WTC11 (cell line): ENCODE measurements at regions not wholly inside any gene's neighbourhood (a gene's known extent, or its start where the extent isn't known, plus 50 kb on each side); places are given as distances from the start of the nearest gene placed in this dataset.

Source experiments
- ATAC-seq: fragments of 200-7000 bp; cut with Tn5 transposase; 2 replicates; pipeline ENCODE4 v1.10.0; 2021; ENCODE audit warnings: mild to moderate bottlenecking, moderate library complexity
- CTCF ChIA-PET: fragments of 300-600 bp; sonication (Branson Sonifier 250); formaldehyde crosslinking; loops from one replicate; lab custom pipeline; 2021; ENCODE audit warnings: antibody characterized with exemption; lab: Charles Lee
- POLR2A ChIA-PET: fragments of 350-600 bp; sonication (Branson Sonifier 250); formaldehyde crosslinking; loops from one replicate; lab custom pipeline; 2021; ENCODE audit warnings: antibody characterized with exemption; lab: Charles Lee
- DNase-seq: peaks from one replicate; pipeline ENCODE4 v3.0.0; 2021; ENCODE audit warnings: low spot score
- H3K27ac Mint-ChIP-seq: 2 replicates; pipeline ENCODE4 v1.8.0; 2021; ENCODE audit warnings: mixed read lengths
- H3K27me3 Mint-ChIP-seq: 2 replicates; pipeline ENCODE4 v1.8.0; 2021; ENCODE audit warnings: low read depth, mild to moderate bottlenecking, moderate library complexity, mixed read lengths
- H3K36me3 Mint-ChIP-seq: 2 replicates; pipeline ENCODE4 v1.8.0; 2021; ENCODE audit warnings: mixed read lengths
- H3K4me1 Mint-ChIP-seq: 2 replicates; pipeline ENCODE4 v1.8.0; 2022; ENCODE audit warnings: mixed read lengths
- H3K4me3 Mint-ChIP-seq: 2 replicates; pipeline ENCODE4 v1.8.0; 2021; ENCODE audit warnings: mild to moderate bottlenecking, moderate library complexity, mixed read lengths
- H3K9me3 Mint-ChIP-seq: 2 replicates; pipeline ENCODE4 v1.8.0; 2021; ENCODE audit warnings: mixed read lengths
- ATF6 ChIP-seq: sonication (generic); formaldehyde crosslinking; IDR thresholded peaks from 2 replicates; pipeline ENCODE4 v1.8.1; 2023; ENCODE audit warnings: mild to moderate bottlenecking, missing genetic modification reagents
- CDX4 ChIP-seq: fragments of 250-450 bp; sonication (Bioruptor Pico); IDR thresholded peaks from 2 replicates; pipeline ENCODE4 v1.9.0; 2021; ENCODE audit warnings: moderate library complexity, mild to moderate bottlenecking, inconsistent platforms, borderline replicate concordance
- CREM ChIP-seq: sonication (generic); formaldehyde crosslinking; IDR thresholded peaks from 2 replicates; pipeline ENCODE4 v1.8.1; 2022; ENCODE audit warnings: mild to moderate bottlenecking, missing genetic modification reagents, moderate library complexity
- CTCF ChIP-seq: fragments of 200-600 bp; IDR thresholded peaks from 2 replicates; pipeline ENCODE4 v1.8.0; 2022; ENCODE audit warnings: antibody characterized with exemption
- FOXK1 ChIP-seq: sonication (generic); formaldehyde crosslinking; IDR thresholded peaks from 2 replicates; pipeline ENCODE4 v1.8.0; 2022; ENCODE audit warnings: mild to moderate bottlenecking, moderate library complexity, missing genetic modification reagents
- GRHL2 ChIP-seq: fragments of 250-450 bp; sonication (Bioruptor Pico); IDR thresholded peaks from 2 replicates; pipeline ENCODE4 v1.8.0; 2022; ENCODE audit warnings: mild to moderate bottlenecking, moderate library complexity; ENCODE audit not compliant: insufficient replicate concordance, severe bottlenecking
- IRF2 ChIP-seq: sonication (generic); formaldehyde crosslinking; IDR thresholded peaks from 2 replicates; pipeline ENCODE4 v1.8.0; 2022; ENCODE audit warnings: low read depth, missing genetic modification reagents, borderline replicate concordance
- MLX ChIP-seq: sonication (generic); formaldehyde crosslinking; IDR thresholded peaks from 2 replicates; pipeline ENCODE4 v1.8.1; 2023; ENCODE audit warnings: mild to moderate bottlenecking, missing genetic modification reagents, moderate library complexity
- NFATC4 ChIP-seq: fragments of 250-450 bp; sonication (Bioruptor Pico); IDR thresholded peaks from 2 replicates; pipeline ENCODE4 v1.9.0; 2021; ENCODE audit warnings: mild to moderate bottlenecking
- NR1H2 ChIP-seq: sonication (generic); formaldehyde crosslinking; IDR thresholded peaks from 2 replicates; pipeline ENCODE4 v1.9.0; 2021; ENCODE audit warnings: mild to moderate bottlenecking, moderate library complexity, missing genetic modification reagents
- PREB ChIP-seq: sonication (generic); formaldehyde crosslinking; IDR thresholded peaks from 2 replicates; pipeline ENCODE4 v1.8.1; 2022; ENCODE audit warnings: mild to moderate bottlenecking, missing genetic modification reagents, moderate library complexity, borderline replicate concordance
- SP1 ChIP-seq: sonication (generic); formaldehyde crosslinking; conservative IDR thresholded peaks from 2 replicates; pipeline ENCODE4 v1.8.1; 2022; ENCODE audit warnings: missing genetic modification reagents
- TEAD4 ChIP-seq: sonication (generic); formaldehyde crosslinking; IDR thresholded peaks from 2 replicates; pipeline ENCODE4 v1.8.0; 2022; ENCODE audit warnings: mild to moderate bottlenecking, missing genetic modification reagents
- TP53 ChIP-seq: sonication (generic); formaldehyde crosslinking; IDR thresholded peaks from 2 replicates; pipeline ENCODE4 v1.8.1; 2023; ENCODE audit warnings: mild to moderate bottlenecking, missing genetic modification reagents
- ZNF121 ChIP-seq: sonication (generic); formaldehyde crosslinking; IDR thresholded peaks from 2 replicates; pipeline ENCODE4 v1.8.0; 2023; ENCODE audit warnings: missing genetic modification reagents
- ZNF416 ChIP-seq: fragments of 250-450 bp; sonication (Bioruptor Pico); IDR thresholded peaks from 2 replicates; pipeline ENCODE4 v1.9.0; 2021; ENCODE audit warnings: mild to moderate bottlenecking, inconsistent platforms
- ZNF671 ChIP-seq: fragments of 250-450 bp; sonication (Bioruptor Pico); IDR thresholded peaks from 2 replicates; pipeline ENCODE4 v1.8.0; 2021; ENCODE audit warnings: mild to moderate bottlenecking

GRCh38 chr3:35946121-35946853 is 307.0 kb downstream of the ARPP21 start:
- Mint-ChIP-seq H3K9me3 (no peaks in the 10 kb centered on the region), H3K4me1 (no peaks in the 10 kb centered on the region), H3K4me3 (no peak overlapping the region), H3K27ac (no peak overlapping the region), H3K36me3 (no peaks in the 10 kb centered on the region), H3K27me3 (no peaks in the 10 kb centered on the region)
- CTCF ChIA-PET: interaction anchor here (0.7 to 1.2 kb wide), 5 partner anchors 13 to 1686 kb away, joined by 3 to 4 read pairs (median 3); no protein-coding TSS in a partner anchor
- TF ChIP-seq IRF2: no peak
- TF ChIP-seq SP1: no peak
- no peak for TF ChIP-seq ATF6 (CRISPR knock-in tag)
- TF ChIP-seq CTCF: 0 out of 2 replicates have a peak, but pooled peaks have one; percentile 21
- TF ChIP-seq MLX (CRISPR knock-in tag): no peak
- TF ChIP-seq NFATC4 (CRISPR knock-in tag): no peak
- DNase-seq: no peak
- ATAC-seq: peak; percentile 64
- POLR2A ChIA-PET: no interaction called here

- Mint-ChIP-seq H3K9me3 (peaks cover 4% of the 10 kb centered on the region), H3K27me3 (no peaks in the 10 kb centered on the region), H3K4me1 (no peaks in the 10 kb centered on the region), H3K4me3 (no peak overlapping the region), H3K27ac (no peak overlapping the region), H3K36me3 (no peaks in the 10 kb centered on the region)
- POLR2A ChIA-PET: no interaction called here
- CTCF ChIA-PET: interaction anchor here (1.0 to 1.2 kb wide), 3 partner anchors 14 to 1687 kb away, joined by 3 to 4 read pairs (median 3); no protein-coding TSS in a partner anchor
- no peak for TF ChIP-seq MLX (CRISPR knock-in tag)
- no peak for TF ChIP-seq NFATC4 (CRISPR knock-in tag)
- TF ChIP-seq CREM (CRISPR knock-in tag): no peak
- DNase-seq (no peak), ATAC-seq (no peak)
These were observed 307.7 kb downstream of the ARPP21 start for GRCh38 chr3:35946854-35947515.

- CTCF ChIA-PET: no interaction called here
- no peak for ATAC-seq
These were observed 310.7 kb downstream of the ARPP21 start for GRCh38 chr3:35950021-35950420.

GRCh38 chr3:35954413-35954812 is 315.1 kb downstream of the ARPP21 start:
- no peak for DNase-seq
- ChIA-PET CTCF (no interaction called here), POLR2A (no interaction called here)
- H3K4me1 Mint-ChIP-seq: peaks cover 3% of the 10 kb centered on the region; the same call in 1 of the 2 replicates
- H3K27ac Mint-ChIP-seq: no peak overlapping the region
- H3K9me3 Mint-ChIP-seq: peaks cover 18% of the 10 kb centered on the region
- H3K27me3 Mint-ChIP-seq: no peaks in the 10 kb centered on the region; the same call in 1 of the 2 replicates
- no peak overlapping the region for H3K4me3 Mint-ChIP-seq
- H3K36me3 Mint-ChIP-seq: no peaks in the 10 kb centered on the region
- no peak for ATAC-seq
- TF ChIP-seq SP1 (no peak), ZNF416 (CRISPR knock-in tag) (no peak), TEAD4 (no peak), ZNF121 (no peak), ZNF671 (CRISPR knock-in tag) (no peak), TP53 (no peak), GRHL2 (CRISPR knock-in tag) (no peak), CDX4 (CRISPR knock-in tag) (no peak), FOXK1 (CRISPR knock-in tag) (no peak)

More at GRCh38 chr3:35950021-35950420, 310.7 kb downstream of the ARPP21 start:
- Mint-ChIP-seq H3K4me1 (peaks cover 3% of the 10 kb centered on the region; the same call in 1 of the 2 replicates), H3K4me3 (no peak overlapping the region)
- no peak for DNase-seq
- no peak for TF ChIP-seq PREB (CRISPR knock-in tag)
- TF ChIP-seq NR1H2: no peak
- TF ChIP-seq, all 79 proteins: peak for 0
- POLR2A ChIA-PET: no interaction called here
- Mint-ChIP-seq H3K9me3 (peaks cover 4% of the 10 kb centered on the region), H3K27ac (no peak overlapping the region), H3K27me3 (no peaks in the 10 kb centered on the region), H3K36me3 (no peaks in the 10 kb centered on the region)
